ENCODE measurements at regions not wholly inside any gene's neighbourhood (a gene's known extent, or its start where the extent isn't known, plus 50 kb on each side); places are given as distances from the start of the nearest gene placed in this dataset.

GRCh38 chr18:44180683-44181082, 500.0 kb upstream of the SETBP1 start:
- DNase-seq (ENCODE audit: low read depth in 4 of 4, low spot score in 3 of 4), result no peak

DNA sequence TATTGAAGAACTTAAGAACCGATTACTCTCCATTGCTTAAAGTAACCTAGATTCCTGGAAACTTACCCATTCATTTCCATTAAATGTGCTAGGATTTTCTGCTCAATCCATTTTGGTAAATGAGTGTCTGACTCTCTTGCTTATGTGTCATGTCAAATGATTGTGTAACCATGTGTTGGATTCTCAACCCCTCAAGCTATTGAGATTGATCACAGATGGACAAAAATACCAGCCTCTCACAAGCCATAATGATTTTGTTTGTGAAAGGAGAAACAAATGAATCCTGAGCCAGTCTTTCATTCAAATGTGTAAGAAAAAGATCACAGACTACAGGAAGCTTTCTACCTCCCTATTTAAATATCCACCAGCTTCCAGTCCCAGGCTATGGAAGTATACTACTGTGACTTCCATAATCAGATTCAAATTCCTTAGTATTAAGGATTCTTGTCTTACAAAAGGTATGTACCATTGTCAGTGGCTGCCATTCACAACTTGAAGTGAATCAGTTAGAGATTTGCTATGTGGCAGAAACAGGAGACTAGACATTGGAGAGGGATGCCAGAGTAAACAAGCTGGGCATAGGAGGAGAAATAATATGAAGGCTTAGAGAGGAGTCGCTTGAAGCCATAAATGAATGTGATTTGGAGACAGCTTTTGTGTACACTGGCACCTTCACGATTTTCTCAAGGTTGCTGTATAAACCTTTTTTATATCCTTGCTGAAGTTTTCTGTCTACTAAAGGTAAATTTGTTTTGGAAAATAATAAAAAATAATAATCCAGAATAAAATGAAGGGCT, 498.5 kb upstream of the SETBP1 start:
- DNase-seq (ENCODE audit: low read depth in 4 of 4, low spot score in 3 of 4), result no peak

- DNase-seq (ENCODE audit: low read depth in 4 of 4, low spot score in 3 of 4), result no peak
These were observed 494.7 kb upstream of the SETBP1 start for GRCh38 chr18:44186001-44186400.

DNA sequence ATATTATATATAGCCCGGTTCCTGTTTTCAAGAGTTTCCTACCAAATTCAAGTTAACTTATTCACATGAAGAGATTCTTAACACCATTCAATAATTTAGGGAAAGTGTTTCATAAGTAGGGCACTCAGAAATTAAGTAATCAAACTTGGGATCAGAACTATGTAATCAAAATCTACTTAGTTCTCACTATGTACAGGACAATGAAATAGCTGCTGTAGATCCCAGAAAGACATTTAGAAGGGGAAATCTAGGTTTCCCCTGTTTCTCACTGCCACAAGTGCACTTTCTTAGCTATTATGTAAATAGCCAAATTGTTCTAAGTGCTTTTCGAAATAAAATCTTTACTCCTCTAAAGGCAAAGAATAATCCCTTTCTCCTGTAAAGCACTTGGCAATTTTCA, 493.6 kb upstream of the SETBP1 start:
- no peak for DNase-seq (ENCODE audit: low read depth in 4 of 4, low spot score in 3 of 4)

GRCh38 chr18:44195394-44196140, 485.1 kb upstream of the SETBP1 start:
- DNase-seq (ENCODE audit: low read depth in 4 of 4, low spot score in 3 of 4), result no peak

DNA sequence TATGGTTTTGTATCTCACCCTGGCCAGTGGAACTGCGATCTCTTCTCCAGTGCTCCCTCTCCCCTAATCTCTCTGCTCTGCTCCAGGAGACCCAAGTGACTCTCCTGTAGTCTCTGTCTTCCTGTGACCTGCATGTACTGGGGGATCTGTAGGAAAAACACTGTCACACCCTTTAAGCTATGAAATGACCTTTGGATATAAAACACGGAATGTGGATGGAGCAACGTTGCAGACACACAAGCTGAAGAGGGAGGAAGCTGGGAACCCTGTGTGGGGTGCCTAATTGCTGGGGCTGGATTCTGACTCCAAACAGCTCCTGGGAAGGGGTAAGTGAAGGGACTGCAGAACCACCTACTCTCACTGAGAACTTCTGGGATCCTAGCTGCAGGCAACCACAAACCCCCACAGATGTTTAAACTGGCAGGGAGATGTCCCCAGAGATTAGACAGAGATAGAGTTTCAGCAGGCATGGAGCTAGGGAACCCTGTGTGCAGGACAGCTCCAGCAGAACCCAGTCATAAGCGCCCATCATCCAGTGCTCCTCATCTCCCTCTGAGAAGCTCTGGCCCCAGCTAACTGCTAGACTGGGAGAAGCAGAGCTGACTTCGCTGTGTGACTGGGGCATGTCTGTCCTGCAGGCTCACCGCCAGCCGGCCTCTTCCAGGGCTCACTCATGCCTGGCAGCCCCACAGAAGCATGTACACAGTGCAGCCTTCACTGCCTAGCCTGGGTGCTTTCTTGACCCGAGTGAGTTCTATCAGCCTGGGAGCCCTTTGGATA, 482.7 kb upstream of the SETBP1 start:
- DNase-seq (ENCODE audit: low read depth in 4 of 4, low spot score in 3 of 4), result no peak

GRCh38 chr18:44198612-44199284, 481.9 kb upstream of the SETBP1 start:
- DNase-seq (ENCODE audit: low read depth in 4 of 4, low spot score in 3 of 4), result no peak

GRCh38 chr18:44213293-44213692, 467.4 kb upstream of the SETBP1 start:
- no peak for DNase-seq (ENCODE audit: low read depth in 4 of 4, low spot score in 3 of 4)

DNA sequence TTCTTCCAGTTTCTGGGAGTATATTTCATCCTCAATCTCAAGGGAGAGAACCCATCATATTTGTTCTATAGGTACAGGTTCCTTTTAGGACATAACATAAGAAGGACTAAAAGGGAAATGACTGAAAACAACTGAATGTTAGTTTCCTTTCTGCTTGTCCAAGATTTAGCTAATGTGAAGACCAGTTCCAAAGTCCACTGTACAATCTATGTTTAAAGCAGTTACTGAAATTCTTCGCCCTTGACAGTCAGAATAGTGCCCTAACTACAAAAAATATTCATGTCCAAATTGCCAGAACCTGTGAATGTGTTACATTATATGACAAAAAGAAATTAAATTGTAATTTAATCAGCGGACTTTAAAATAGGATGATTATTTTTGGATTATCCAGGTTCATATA, 466.3 kb upstream of the SETBP1 start:
- no peak for DNase-seq (ENCODE audit: low read depth in 4 of 4, low spot score in 3 of 4)

DNA sequence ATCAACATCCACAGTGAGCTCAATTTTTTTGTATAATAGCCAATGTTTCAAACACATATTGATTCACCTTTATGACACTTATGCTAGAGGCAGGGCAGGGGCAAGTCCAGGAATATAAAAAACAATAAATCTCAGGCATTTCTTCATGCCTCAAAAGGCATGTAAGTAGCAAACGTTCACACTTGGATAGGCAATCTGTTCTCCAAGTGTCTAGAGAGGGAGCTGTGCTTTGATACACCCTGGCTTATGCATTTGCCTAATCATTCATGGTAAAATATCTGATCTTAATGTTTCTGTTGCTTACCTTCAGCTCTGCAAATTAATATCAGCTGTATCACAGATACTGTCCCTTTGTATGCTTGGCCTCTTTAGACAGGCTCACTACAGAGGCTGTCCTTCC, 464.5 kb upstream of the SETBP1 start:
- DNase-seq (ENCODE audit: low read depth in 4 of 4, low spot score in 3 of 4), result no peak

DNA sequence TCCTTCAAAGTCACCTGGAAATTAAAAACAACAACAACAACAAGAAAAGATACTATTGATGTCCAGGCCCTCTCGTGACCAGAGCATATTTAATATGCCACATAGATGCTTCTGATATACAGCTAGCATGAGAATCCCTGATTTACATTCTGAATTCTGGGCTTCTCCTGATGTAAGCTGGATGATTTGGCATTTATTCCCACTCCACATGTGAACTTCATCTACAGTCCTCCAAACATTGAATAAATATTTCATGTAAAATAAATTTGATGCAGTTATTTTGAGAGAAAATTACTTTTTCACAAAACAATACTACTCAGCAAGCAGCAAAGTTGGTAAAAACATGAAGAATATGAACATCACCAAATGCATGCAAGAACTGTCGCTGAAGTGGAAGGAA, 453.2 kb upstream of the SETBP1 start:
- no peak for DNase-seq (ENCODE audit: low read depth in 4 of 4, low spot score in 3 of 4)

DNA sequence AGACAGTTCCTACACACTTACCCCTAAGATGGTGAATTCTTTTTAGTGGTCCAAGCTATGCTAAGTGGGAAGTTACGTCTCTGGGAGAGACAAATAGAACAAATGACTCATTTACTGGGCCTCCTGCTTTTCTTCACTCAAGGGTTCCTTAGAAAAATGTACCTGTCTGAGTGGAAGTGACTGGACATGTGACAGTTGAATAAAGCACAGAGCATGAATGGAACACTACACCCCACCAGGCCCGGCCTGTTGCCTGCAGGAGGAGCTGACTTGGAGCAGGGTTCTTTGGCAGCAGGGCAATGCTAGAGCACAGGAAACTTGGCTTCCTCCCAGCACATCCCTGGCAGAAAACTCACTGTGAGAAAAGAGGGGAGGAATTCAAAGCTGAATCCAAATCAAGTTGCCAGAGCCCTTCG, 451.0 kb upstream of the SETBP1 start:
- no peak for DNase-seq (ENCODE audit: low read depth in 4 of 4, low spot score in 3 of 4)

- DNase-seq (ENCODE audit: low read depth in 4 of 4, low spot score in 3 of 4), result no peak
These were observed 448.8 kb upstream of the SETBP1 start for GRCh38 chr18:44231936-44232335.

DNA sequence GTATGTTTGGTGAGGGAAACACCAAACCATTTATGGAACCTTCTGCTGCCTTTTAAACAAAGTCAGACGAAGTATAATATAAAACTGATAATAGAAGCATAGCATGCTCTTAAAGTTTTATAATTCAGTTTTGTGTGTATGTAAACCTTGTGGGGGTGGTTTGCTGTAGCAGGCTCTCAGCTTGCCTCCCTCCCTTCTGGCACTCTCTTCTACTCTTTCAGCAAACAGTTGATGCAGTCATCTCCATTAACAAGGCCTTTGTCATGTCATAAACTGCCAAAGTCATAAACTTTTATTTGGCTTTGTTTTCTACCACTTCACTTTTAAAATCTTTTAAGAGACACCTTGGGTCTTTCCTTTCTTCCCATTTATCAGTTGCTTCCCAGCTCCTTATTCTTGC, 448.2 kb upstream of the SETBP1 start:
- DNase-seq (ENCODE audit: low read depth in 4 of 4, low spot score in 3 of 4), result no peak

DNA sequence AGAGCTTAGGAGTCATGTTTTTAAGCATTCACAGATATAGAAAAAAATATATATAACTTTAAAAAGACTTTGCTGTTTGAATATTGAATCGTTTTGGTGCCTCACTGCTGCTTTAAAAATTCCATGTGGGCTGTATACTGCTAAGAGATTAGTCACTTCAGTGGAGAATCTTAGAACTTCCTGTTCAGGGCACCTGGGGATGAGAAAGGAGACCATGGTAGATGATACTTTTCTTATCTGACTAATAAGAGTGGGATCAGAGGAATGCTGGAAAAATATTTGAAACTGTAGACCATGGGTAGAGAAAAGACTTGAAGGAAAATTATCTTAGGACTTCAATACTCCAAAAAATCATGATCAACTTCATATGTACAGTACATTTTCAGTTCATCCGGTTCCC, 442.2 kb upstream of the SETBP1 start:
- DNase-seq (ENCODE audit: low read depth in 4 of 4, low spot score in 3 of 4), result no peak

DNA sequence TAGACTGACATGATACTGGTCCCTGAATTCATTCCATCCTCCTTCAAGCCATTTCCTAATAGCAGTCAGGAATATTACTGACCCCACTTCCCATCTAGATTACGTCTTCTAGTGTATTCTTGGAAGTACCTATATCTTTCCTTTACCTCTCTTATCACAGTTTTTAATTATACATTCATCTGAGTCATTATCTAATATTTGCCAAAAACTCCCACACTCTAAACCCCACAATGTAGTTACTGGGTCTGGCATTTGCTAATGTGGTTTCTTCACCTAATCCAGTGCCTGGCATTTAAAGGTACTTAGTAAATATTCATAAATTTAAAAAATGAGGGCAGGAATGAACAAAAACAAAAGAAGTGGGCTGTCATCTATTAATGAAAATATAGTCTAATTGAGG, 441.8 kb upstream of the SETBP1 start:
- DNase-seq (ENCODE audit: low read depth in 4 of 4, low spot score in 3 of 4), result no peak

GRCh38 chr18:44241020-44241419, 439.7 kb upstream of the SETBP1 start:
- no peak for DNase-seq (ENCODE audit: low read depth in 4 of 4, low spot score in 3 of 4)

DNA sequence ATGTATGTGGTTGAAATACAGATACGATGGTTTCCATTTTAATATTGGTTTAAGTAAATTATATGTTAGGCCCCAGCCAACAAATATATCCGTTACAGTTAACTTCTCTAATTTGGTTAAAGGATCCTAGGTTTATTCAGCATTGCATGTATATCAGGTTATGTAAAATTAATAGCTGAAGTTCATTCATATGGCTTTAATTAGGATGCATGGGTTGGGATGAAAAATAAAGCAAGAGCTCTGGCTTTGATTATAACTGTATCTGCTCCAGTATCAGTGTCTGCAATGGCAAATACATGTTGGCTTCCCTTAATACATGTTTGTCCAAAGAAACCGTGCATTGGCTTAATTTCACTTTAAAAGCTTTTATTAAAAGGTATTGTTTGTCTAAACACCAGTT, 435.7 kb upstream of the SETBP1 start:
- no peak for DNase-seq (ENCODE audit: low read depth in 4 of 4, low spot score in 3 of 4)

- DNase-seq (ENCODE audit: low read depth in 4 of 4, low spot score in 3 of 4), result no peak
These were observed 434.7 kb upstream of the SETBP1 start for GRCh38 chr18:44246001-44246400.

DNA sequence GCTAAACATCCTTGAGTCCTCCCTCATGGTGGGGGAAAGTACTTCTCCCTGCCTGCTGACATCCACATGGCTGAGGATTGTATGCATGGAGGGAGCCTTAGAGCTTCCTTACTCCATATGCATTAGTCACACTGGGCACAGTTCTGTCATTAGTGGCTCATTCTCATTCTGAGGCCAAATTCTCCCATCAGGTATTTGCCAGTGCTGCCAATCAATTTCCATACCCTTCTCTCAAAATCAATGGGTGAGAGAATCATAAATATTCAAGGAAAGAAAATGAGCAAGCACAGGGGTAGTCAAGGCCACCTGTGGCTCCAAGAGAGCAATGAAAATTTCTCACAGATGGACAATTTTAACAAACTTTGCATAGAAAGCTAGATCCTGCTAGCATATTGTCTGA, 422.6 kb upstream of the SETBP1 start:
- DNase-seq (ENCODE audit: low read depth in 4 of 4, low spot score in 3 of 4), result no peak

- DNase-seq (ENCODE audit: low read depth in 4 of 4, low spot score in 3 of 4), result no peak
These were observed 422.1 kb upstream of the SETBP1 start for GRCh38 chr18:44258576-44258975.

All from left renal pelvis (tissue), 4 donors.